HUDEP-2 (cell line): ENCODE measurements at regions not wholly inside any gene's neighbourhood (a gene's known extent, or its start where the extent isn't known, plus 50 kb on each side); places are given as distances from the start of the nearest gene placed in this dataset.
"Not testable (repeated sequence)": the region's sequence is repeated elsewhere in the genome, so short reads cannot be mapped to it uniquely, and the experiment has no call there.

Experiments used
- DNase-seq, 76 experiments: peaks; one replicate each; lab custom pipeline; 2025; ENCODE audit not compliant: unreplicated experiment in 76 of 76; lab: John Stamatoyannopoulos, UW

DNA sequence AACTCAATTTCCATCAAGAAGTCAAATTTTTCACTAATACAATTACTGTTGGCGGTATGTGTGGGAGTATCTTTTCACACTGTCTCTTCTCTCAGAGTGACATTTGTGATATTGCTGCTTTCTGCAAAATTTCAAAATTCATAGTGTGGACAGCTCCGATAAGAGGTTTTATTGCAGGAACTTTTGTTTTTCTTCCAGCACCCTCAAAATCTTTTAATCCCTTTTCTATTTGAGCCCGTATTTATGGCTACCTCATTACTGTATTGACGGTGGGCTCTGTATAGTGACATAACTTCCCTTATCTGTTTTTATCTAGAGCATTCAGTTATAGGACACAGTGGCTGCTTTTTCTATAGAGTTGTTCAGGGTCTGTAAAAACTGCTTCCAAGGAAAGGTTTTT lies 794.4 kb upstream of the TMPRSS15 start:
- DNase-seq: peak in 1 of 76 experiments; percentile 21

DNA sequence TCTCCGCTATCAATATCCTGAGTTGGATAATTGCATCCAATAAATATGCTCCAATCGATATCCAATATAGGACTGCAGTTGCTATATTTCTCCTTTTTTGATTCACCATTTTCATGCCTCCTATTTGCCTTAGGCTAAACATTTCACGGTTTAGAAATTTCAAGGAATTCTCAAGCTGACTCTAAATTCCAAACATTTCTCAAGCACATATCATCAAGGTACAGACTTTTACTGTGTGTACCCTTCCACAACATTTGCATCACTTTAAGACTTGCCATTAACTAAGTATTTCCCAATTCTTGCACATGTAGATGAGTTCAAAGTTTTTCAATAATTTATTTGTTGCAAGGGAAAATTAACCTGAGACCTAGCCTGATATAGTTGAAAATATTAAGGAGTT lies 795.2 kb upstream of the TMPRSS15 start:
- DNase-seq: no peak

DNA sequence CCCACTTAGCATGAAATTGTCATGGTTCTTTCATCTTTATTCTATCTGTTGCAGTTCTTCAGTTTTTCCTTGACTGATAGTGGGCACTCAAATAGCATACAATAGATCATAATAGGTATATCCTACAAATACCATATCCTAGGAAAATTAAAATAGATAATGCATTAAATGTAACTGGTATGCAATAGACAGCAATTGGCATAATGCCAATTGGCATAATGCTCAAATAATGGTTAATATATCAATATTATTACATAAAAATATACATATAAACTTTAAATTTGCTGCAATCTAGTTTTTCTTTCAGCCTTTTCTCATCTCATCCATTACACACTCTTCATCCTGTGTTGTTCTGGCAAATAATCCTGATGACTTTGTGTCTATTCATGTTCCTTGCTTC lies 814.6 kb upstream of the TMPRSS15 start:
- no peak for DNase-seq

DNA sequence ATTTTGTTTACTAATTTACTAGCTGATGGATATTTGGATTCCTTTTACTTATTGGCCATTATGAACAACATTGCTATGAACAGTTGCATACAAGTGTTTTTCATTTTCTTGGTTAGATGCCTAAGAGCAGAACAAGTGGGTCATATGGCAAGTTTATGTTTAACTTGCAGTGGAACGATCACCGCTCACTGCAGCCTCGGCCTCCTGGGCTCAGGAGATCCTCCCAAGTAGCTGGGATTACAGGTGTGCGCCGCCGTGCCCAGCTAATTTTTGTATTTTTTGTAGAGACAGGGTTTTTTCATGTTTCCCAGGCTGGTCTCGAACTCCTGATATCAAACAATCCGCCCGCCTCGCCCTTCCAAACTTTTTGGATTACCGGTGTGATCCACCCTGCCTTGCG lies 820.5 kb upstream of the TMPRSS15 start:
- DNase-seq: no peak

DNA sequence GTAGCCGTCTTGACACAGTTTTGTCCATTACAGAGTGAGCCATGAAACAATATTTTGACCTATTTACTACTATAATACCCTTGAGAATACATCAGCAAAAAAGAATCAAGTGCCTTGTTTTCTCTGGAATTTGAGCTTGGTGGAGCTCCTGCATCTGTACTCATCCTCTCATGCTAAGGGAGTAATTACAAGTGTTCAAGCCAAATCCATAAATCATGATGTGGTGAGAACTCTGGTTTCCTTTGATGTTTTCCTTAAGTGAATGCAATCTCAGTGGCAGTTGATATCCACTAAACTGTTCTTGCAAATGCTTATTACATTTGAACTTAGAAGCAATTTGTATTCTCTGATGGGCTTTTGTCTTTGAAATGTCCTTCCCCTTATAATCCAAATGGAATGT lies 824.6 kb upstream of the TMPRSS15 start:
- no peak for DNase-seq

DNA sequence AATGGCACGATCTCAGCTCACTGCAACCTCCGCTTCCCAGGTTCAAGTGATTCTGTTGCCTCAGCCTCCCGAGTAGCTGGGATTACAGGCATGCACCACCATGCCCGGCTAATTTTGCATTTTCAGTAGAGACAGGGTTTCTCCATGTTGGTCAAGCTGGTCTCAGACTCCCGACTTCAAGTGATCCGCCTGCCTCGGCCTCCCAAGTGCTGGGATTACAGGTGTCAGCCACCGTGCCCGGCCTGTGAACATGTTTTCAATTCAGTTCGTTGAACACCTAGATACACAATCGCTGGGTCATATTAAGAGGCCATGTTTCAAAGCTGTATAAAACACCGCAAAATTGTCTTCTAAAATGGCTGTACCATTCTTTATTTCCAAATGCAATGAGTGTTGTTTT lies 830.3 kb upstream of the TMPRSS15 start:
- DNase-seq: not testable (repeated sequence)

DNA sequence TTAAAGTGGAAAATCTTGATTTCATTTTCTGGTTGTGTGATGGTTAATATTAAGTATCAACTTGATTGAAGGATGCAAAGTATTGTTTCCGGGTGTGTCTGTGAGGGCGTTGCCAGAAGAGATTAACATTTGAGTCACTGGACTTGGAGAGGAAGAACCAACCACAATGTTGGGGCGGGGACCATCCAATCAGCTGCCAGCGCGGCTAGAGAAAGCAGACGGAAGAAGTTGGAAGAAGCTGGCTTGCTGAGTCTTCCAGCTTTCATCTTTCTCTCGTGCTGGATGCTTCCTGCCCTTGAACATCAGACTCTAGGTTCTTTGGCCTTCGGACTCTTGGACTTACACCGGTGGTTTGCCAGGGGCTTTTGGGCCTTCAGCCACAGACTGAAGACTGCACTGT lies 832.6 kb upstream of the TMPRSS15 start:
- no peak for DNase-seq

DNA sequence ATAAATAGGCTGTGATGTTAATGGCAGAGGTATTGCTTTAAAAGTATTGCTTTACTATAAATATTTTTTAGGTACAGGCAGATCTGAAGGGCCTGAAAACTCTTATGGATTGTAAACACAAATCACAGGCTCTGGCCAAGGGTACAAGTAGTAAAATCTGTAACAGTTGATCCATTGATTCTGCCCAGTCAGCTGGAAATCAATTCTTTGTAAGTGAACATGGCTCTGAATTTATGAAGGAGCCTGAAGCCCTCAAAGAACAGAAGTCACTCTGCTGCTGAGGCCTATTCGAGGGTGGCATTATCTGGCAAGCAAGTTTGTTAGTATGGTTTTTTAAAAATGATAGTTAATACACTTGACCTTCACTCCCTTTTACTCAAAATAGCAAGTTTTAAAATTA lies 834.0 kb upstream of the TMPRSS15 start:
- DNase-seq: no peak

DNA sequence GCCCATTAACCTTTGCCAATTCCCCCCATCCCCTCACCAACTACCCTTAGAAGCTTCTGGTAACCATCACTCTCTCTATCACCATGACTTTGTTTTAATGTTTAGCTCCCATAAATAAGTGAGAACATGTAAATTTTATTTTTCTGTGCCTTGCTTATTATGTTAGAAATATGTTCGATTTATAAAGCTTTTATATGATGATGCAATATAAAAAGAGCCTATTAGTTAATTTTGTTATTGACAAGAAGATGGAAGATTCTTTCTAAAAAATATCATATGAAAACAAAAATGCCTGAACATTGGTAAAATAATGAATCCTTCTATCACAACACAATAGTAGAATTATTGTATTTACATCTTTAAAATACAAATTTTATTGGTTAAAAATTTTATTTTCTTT lies 836.1 kb upstream of the TMPRSS15 start:
- no peak for DNase-seq

DNA sequence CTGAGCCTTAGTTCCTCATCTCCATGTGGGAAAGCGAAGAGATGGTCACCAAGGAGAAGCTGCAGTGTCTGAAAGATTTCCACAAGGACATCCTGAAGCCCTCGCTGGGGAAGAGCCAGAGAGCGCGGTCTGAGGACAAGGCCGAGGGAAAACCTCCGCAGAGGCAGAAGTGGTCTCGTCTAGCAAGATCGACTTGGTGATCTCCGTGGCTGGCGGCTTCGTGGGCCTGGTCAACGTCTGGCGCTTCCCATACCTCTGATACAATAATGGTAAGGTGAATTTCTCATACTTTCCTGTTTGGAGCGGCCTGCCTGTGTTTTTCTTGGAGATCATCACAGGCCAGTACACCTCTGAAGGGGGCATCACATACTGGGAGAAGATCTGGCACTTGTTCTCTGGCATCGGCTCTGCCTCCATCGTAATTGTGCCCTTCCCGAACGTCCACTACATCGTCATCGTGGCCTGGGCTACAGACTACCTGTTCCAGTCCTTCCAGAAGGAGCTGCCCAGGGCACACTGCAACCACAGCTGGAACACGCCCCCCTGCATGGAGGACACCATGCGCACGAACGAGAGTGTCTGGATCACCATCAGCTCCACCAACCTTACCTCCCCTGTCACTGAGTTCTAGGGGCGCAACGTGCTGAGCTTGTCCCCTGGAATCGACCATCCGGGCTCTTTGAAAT lies 841.1 kb upstream of the TMPRSS15 start:
- DNase-seq: no peak

DNA sequence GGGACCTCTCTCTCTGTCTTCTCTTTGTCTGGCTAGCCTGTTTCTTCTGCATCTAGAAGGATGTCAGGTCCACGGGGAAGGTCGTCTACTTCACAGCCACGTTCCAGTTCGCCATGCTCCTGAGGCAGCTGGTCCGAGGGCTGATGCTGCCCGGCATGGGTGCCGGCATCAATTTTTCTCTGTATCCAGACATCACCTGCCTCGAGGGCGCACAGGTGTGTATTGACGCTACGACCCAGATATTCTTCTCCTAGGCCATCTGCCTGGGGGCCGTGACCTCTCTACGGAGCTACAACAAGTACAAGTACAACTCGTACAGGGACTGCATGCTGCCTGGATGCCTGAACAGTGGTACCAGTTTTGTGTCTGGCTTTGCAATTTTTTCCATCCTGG lies 841.6 kb upstream of the TMPRSS15 start:
- no peak for DNase-seq

DNA sequence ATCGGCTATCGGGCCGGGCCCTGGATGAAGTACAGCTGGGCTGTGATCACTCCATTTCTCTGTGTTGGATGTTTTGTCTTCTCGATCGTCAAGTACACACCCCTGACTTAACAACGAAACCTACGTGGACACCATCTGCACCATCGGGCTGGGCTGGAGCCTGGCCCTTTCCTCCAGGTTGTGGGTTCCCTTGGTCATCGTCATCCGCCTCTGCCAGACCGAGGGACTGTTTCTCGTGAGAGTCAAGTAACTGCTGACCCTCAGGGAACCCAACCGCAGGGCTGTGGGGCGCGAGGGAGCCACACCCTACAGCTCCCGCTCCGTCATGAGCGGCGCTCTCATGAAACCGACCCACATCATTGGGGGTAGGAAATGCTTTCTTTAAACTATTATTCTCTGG lies 842.4 kb upstream of the TMPRSS15 start:
- DNase-seq: no peak

DNA sequence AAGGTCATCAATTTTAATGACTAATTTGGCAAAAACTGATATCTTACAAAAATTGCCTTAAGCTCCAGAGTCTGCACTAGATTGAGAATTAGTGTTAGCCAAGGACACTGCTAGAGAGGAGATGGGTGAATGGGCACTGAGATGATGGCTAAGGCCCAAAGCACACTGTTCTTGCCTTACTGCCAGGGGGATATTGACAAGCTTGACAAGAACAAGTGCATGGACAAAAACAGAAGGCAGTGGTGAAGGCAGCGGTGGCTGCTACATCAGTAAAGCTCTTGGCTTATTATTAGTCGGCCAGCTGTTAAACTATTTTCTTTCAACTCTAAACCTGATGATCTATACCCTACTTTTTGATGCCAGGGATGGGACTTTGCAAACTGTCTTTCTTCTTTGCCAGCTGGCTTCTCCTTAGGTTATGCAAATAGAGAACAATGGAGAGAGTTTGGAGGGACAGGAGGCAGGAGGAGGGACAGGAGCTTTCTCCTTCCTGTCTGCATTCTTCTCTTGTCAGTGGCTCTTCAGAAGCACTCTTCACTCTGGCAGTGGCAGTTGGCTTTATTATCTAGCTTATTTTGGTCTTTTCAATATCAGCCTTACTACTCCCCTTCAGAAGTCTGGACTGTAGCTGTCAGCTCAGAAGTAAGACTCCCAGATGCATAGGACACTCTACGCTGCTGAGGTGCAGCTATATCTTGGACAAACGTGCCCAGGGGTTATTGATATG lies 853.5 kb upstream of the TMPRSS15 start:
- no peak for DNase-seq

DNA sequence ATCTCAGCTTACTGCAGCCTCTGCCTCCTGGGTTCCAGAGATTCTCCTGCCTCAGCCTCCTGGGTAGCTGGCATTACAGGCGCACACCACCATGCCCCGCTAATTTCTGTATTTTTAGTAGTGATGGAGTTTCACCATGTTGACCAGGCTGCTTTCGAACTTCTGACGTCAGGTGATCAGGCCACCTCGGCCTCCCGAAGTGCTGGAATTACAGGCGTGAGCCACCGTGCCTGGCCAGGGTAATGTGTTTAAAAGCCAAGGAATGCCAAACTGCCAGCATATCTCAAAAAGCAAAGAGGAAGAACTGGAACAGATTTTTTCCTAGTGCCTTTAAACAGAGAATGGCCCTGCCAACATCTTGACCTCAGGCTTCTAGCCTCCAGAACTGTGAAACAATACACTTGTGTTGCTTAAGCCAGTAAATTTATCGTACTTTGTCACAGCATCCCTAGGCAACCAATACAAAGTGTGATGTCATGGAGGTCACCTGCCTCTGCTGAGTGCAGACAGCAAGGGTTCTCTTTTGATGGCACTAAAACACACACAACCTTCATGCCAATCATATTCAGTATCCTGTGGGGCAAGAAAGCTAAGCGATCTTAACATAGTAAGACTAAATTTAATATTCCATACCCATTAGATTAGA lies 858.3 kb upstream of the TMPRSS15 start:
- no peak for DNase-seq

DNA sequence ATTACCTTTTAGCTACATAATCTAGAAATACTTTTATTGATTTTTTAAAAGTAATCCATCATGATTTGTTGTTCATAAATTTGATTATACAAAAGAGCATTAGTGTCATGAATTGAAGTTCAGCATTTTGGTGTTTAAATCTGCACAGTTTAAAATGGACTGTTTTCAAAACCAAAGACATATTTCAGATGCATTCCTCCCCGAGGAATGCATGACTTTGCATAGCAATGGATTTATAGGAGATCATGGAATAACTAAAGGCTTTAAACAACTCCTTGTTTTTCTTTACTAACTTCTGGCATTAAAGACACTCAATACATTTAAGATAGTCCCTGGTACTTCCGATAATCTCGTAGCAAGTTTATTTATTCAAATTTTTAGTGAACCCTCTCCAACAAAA lies 863.1 kb upstream of the TMPRSS15 start:
- DNase-seq: no peak

DNA sequence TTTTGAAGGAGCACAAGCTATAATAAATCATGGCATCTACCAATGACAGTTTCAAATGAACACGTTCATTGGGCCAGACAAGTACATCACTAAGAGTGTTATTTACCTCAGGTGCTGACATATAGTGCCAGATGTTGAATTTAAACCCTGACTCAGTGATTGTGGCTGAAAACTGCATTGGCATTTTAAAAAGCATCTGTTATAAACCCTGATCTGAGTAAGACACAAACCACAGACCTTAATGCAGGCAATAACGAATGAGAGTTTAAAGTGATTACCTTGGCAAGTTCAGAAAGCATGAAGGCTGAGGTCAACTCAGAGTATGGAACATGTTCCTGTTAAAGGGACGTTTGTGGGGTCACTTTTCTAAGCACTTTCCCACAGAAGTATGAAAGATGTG lies 865.1 kb upstream of the TMPRSS15 start:
- DNase-seq: no peak

DNA sequence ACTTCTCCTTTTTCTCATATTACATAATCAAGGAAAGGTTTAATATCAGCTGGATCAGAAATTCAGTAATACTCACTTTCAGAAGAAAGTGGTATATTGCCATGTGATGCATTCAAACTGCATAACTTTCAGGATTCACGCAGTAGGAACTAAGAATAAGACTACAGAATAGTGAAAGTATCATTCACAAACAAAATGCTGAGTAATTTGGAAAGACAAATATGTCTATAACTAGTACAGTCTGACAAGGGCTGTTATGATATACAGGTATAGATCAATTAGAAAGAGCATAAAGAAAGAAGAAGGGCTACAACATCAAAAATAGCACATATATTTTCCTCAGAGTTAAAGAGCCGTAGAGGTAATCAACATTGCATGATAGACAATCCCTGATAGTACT lies 871.5 kb upstream of the TMPRSS15 start:
- no peak for DNase-seq

DNA sequence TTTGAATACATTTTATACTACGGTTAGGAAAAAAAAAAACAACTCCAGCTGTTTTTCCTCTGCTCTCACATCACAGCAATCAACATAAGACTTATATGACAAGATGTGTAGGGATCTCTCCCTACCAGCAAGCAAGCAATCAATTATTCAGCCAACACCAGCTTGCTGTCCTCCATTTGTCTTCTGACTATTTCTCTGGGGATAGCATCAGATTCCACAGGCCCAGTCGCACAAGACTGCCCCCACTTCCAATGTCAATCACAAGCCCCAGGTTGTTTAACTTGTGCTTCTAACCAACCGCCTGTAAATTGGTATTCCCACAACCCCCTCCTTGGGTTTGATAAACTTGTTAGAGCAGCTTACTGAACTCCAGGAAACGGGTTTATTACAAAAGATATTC lies 873.1 kb upstream of the TMPRSS15 start:
- no peak for DNase-seq

DNA sequence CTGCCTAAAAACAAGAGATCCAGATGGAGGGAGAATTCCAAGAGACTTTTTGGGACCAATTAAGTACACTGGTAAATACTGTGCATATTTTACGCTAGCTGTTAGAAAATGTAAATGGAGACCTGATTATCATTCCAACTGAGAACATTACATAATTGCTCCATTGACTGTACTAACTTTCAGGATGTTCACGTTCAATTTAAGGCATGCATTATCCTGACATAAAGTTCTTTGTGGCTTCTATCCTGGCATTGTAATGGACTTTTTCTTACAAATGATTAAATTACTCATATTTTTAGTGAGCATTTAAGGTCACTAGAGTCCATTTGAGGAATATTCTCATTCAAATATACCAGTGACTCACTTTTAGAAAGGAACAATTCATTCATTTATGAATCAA lies 883.3 kb upstream of the TMPRSS15 start:
- no peak for DNase-seq

DNA sequence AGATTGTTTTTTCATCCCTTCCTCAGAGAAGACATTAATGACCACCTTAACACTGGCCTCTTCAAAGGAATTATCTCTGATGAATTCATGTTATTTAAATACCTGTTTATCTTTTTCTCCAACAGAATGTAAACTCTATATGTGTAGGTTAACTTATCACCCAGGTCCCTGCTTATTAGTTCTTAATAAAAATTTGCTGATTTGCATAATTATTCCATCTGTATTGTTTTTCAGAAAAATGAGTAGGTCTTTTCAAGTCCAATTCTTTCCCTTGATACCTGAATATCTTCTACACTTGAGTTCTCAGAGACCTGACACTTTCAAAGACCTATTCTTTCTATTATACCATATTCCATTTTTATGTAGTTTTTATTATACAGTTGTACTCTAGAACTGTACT lies 886.7 kb upstream of the TMPRSS15 start:
- DNase-seq: no peak

DNA sequence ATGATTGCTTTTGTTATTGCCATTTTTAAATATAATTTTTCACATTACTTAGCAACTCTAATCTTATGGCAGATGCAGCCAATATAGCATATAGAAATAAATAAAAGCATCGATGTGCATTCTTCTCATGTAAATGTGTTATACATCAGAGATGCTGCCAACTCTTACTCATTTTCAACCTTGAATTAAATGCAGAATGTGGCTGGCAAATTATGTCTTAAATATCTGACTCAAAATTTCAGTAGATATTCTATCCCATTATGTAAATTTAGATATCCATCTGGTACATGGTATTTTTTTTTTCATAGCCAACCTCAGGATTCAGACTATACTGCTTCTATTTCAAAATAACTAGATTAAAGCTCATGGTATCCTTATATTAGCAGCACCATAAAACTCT lies 916.7 kb upstream of the TMPRSS15 start:
- no peak for DNase-seq

DNA sequence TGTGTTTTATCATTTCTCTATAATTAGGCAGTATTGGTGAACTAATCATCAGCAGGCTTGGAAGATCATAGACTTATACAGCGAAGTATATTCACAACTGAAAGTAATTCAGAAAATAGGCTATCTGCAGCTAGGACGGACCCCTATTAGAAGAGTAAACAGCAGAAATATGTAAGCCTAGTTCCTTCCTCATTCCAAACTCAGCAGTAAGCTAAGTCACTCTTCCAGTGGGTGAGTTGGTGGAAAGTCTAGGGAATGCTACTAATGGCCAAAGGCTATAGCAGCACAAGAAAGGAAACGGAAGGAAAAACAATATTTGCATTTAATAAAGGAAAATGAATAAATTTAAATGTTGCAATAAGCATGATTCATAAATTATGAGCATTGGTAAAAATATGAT lies 918.1 kb upstream of the TMPRSS15 start:
- DNase-seq: no peak
